SU-DHL-6 (cell line): ENCODE measurements at regions not wholly inside any gene's neighbourhood (a gene's known extent, or its start where the extent isn't known, plus 50 kb on each side); places are given as distances from the start of the nearest gene placed in this dataset.

ENCODE experiments used
- H2AFZ ChIP-seq: fragments of 200-600 bp; sonication (generic); 2 replicates; pipeline ENCODE4 v1.6.1; 2014; ENCODE audit warnings: low read depth, mild to moderate bottlenecking, moderate library complexity, mixed read lengths, antibody characterized with exemption, low read length; ENCODE audit not compliant: severe bottlenecking
- H3F3A ChIP-seq: fragments of 200-600 bp; shearing (Covaris generic); 2 replicates; pipeline ENCODE4 v1.6.0; 2016; ENCODE audit warnings: antibody characterized with exemption, mild to moderate bottlenecking; ENCODE audit not compliant: insufficient read depth
- H3K27ac ChIP-seq: fragments of 200-600 bp; sonication (generic); 2 replicates; pipeline ENCODE4 v1.5.1; 2016; ENCODE audit warnings: low read depth, mild to moderate bottlenecking, low read length, moderate library complexity, mixed read lengths
- H3K27me3 ChIP-seq: fragments of 200-600 bp; sonication (generic), shearing (Covaris generic); 2 replicates; pipeline ENCODE4 v1.6.0; 2014; ENCODE audit warnings: mild to moderate bottlenecking, low read length
- H3K36me3 ChIP-seq: fragments of 200-600 bp; sonication (generic); 2 replicates; pipeline ENCODE4 v1.6.1; 2014; ENCODE audit warnings: mild to moderate bottlenecking, low read length, mixed read lengths
- H3K4me2 ChIP-seq: fragments of 300-600, 200-600 bp; shearing (Covaris generic), sonication (generic); 2 replicates; pipeline ENCODE4 v1.6.0; 2014; ENCODE audit warnings: low read length, low read depth, mild to moderate bottlenecking; ENCODE audit not compliant: poor library complexity, severe bottlenecking
- H3K4me3 ChIP-seq: fragments of 200-600 bp; sonication (generic); 2 replicates; pipeline ENCODE4 v1.5.1; 2014; ENCODE audit warnings: antibody characterized with exemption, low read length, mild to moderate bottlenecking, mixed read lengths; ENCODE audit not compliant: insufficient read depth, poor library complexity, severe bottlenecking
- H3K79me2 ChIP-seq: fragments of 200-600 bp; sonication (generic); 2 replicates; pipeline ENCODE4 v1.6.1; 2014; ENCODE audit warnings: mild to moderate bottlenecking, low read length, moderate library complexity; ENCODE audit not compliant: insufficient read depth
- H3K9ac ChIP-seq: fragments of 200-600 bp; sonication (generic); 2 replicates; pipeline ENCODE4 v1.7.0; 2014; ENCODE audit warnings: mild to moderate bottlenecking, low read length
- H3K9me2 ChIP-seq: fragments of 200-600 bp; sonication (generic); replicated peaks from 2 replicates; pipeline ENCODE4 v1.6.1; 2014; ENCODE audit warnings: low read length; ENCODE audit not compliant: insufficient read depth
- H3K9me3 ChIP-seq: fragments of 200-600 bp; sonication (generic); 2 replicates; pipeline ENCODE4 v1.6.1; 2014; ENCODE audit warnings: low read length, mixed read lengths; ENCODE audit not compliant: insufficient read depth
- H4K20me1 ChIP-seq: fragments of 200-600 bp; sonication (generic); 2 replicates; pipeline ENCODE4 v1.6.1; 2014; ENCODE audit warnings: low read depth, mild to moderate bottlenecking, antibody characterized with exemption, low read length, moderate library complexity, mixed read lengths
- CTCF ChIP-seq: fragments of 200-600 bp; sonication (generic); IDR thresholded peaks from one replicate; pipeline ENCODE4 v1.5.1; 2017; ENCODE audit warnings: antibody characterized with exemption, mild to moderate bottlenecking, low read length, moderate library complexity; ENCODE audit not compliant: insufficient read depth, poor library complexity, severe bottlenecking
- EZH2phosphoT487 ChIP-seq: fragments of 200-600 bp; sonication (generic), shearing (Covaris generic); conservative IDR thresholded peaks from 2 replicates; pipeline ENCODE4 v1.6.1; 2018; ENCODE audit warnings: mild to moderate bottlenecking, antibody characterized with exemption, low read length, moderate library complexity, mixed read lengths

DNA sequence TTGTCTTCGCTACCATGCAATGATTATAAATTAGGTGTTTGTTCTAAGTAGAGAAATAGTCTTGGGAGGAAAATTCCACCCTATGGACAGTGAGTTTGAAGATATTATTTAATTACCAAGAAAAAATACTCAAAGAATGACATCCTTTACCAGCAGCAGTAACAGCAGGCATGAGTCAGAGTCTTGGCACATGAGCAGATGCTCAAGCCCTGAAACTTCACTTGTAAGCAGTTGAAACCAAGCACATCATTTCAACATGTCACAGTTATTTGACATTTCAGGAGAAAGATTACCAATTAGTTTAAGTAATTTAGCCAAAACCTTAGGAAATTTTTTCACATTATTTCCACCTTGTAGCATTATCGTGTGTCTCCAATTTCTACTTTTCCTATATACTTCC, 99.2 kb downstream of the C12orf50 start:
- Histone ChIP-seq H3K79me2 (no peaks in the 10 kb centered on the region), H2AFZ (no peak overlapping the region), H3K4me2 (no peak overlapping the region), H3K27ac (no peak overlapping the region), H3K36me3 (no peaks in the 10 kb centered on the region), H3F3A (no peaks in the 10 kb centered on the region), H3K4me3 (no peak overlapping the region), H3K9me2 (0 out of 2 replicates have a peak, but pooled peaks cover 5% of the 10 kb centered on the region), H4K20me1 (no peaks in the 10 kb centered on the region), H3K9ac (no peak overlapping the region), H3K27me3 (no peaks in the 10 kb centered on the region), H3K9me3 (no peaks in the 10 kb centered on the region)
- no peak for TF ChIP-seq CTCF
- TF ChIP-seq EZH2phosphoT487 = no peak

GRCh38 chr12:87929346-87929745, 99.9 kb downstream of the C12orf50 start:
- H3K36me3 ChIP-seq = no peaks in the 10 kb centered on the region
- no peak overlapping the region for H3K9ac ChIP-seq
- TF ChIP-seq CTCF = no peak
- TF ChIP-seq EZH2phosphoT487 = no peak
- H2AFZ ChIP-seq = no peak overlapping the region
- H3K27ac ChIP-seq = no peak overlapping the region
- H3K4me2 ChIP-seq = no peak overlapping the region
- H3K27me3 ChIP-seq = no peaks in the 10 kb centered on the region
- no peaks in the 10 kb centered on the region for H4K20me1 ChIP-seq
- no peaks in the 10 kb centered on the region for H3F3A ChIP-seq
- no peaks in the 10 kb centered on the region for H3K79me2 ChIP-seq
- no peak overlapping the region for H3K4me3 ChIP-seq
- no peaks in the 10 kb centered on the region for H3K9me3 ChIP-seq
- 0 out of 2 replicates have a peak, but pooled peaks cover 5% of the 10 kb centered on the region for H3K9me2 ChIP-seq

DNA sequence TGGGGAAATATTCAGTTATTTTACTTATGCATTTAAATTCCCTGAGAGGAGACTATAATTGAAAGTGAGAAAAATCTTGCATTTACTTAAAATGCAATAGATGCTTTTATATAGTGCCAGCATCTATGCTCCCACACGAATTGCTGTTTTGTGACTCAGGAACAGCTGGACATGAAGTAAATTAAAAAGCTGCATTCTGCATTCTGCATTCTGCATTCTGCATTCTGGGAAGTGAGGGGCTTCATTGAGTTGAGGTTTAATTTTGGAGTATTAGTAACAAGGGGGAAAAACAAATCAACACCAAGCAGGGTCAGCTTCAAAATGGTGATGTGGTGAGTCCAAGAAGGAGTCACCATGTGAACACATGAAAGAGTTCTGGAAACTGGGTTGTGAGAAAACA, 101.2 kb downstream of the C12orf50 start:
- Histone ChIP-seq H3K9me2 (no peaks in the 10 kb centered on the region), H3K9me3 (no peaks in the 10 kb centered on the region), H3K9ac (no peak overlapping the region), H3K79me2 (no peaks in the 10 kb centered on the region), H3K4me2 (no peak overlapping the region), H3K27me3 (no peaks in the 10 kb centered on the region), H3K4me3 (no peak overlapping the region), H4K20me1 (no peaks in the 10 kb centered on the region), H3K36me3 (no peaks in the 10 kb centered on the region), H3K27ac (no peak overlapping the region), H3F3A (no peaks in the 10 kb centered on the region), H2AFZ (no peak overlapping the region)
- TF ChIP-seq EZH2phosphoT487 = no peak

- H3K9me3 ChIP-seq = no peaks in the 10 kb centered on the region
Measured at GRCh38 chr12:87925021-87925420, 104.2 kb downstream of the C12orf50 start.

More at GRCh38 chr12:87925021-87925420, 104.2 kb downstream of the C12orf50 start:
- no peaks in the 10 kb centered on the region for H3K79me2 ChIP-seq
- TF ChIP-seq CTCF = no peak
- TF ChIP-seq EZH2phosphoT487 = no peak
- no peak overlapping the region for H3K4me2 ChIP-seq
- H3F3A ChIP-seq = no peaks in the 10 kb centered on the region
- H3K27me3 ChIP-seq = no peaks in the 10 kb centered on the region
- H2AFZ ChIP-seq = no peak overlapping the region
- no peak overlapping the region for H3K27ac ChIP-seq
- no peak overlapping the region for H3K4me3 ChIP-seq
- H3K36me3 ChIP-seq = no peaks in the 10 kb centered on the region
- no peak overlapping the region for H3K9ac ChIP-seq
- no peaks in the 10 kb centered on the region for H4K20me1 ChIP-seq
- no peaks in the 10 kb centered on the region for H3K9me2 ChIP-seq
